KMS-11 (cell line): ENCODE measurements at regions not wholly inside any gene's neighbourhood (a gene's known extent, or its start where the extent isn't known, plus 50 kb on each side); places are given as distances from the start of the nearest gene placed in this dataset.

Source experiments
- H2AFZ ChIP-seq: fragments of 200-600 bp; sonication (generic); 2 replicates; pipeline ENCODE4 v1.6.1; 2016; ENCODE audit warnings: antibody characterized with exemption, mixed run types, low read depth
- H3K27ac ChIP-seq: fragments of 200-600 bp; sonication (generic); 2 replicates; pipeline ENCODE4 v1.6.1; 2016; ENCODE audit warnings: mild to moderate bottlenecking, mixed run types
- H3K27me3 ChIP-seq: fragments of 200-600 bp; sonication (generic); 2 replicates; pipeline ENCODE4 v1.6.1; 2017; ENCODE audit warnings: mild to moderate bottlenecking, low read depth, mixed run types, moderate library complexity; ENCODE audit not compliant: insufficient read depth
- H3K36me3 ChIP-seq: fragments of 200-600 bp; sonication (generic); 2 replicates; pipeline ENCODE4 v1.6.1; 2017; ENCODE audit warnings: mild to moderate bottlenecking, mixed run types; ENCODE audit not compliant: insufficient read depth
- H3K4me1 ChIP-seq: fragments of 200-600 bp; sonication (generic); 2 replicates; pipeline ENCODE4 v1.6.1; 2016; ENCODE audit warnings: mild to moderate bottlenecking, low read depth, mixed run types; ENCODE audit not compliant: poor library complexity, severe bottlenecking
- H3K4me2 ChIP-seq: fragments of 200-600 bp; sonication (generic); 2 replicates; pipeline ENCODE4 v1.7.0; 2016; ENCODE audit warnings: mild to moderate bottlenecking, mixed run types
- H3K4me3 ChIP-seq: fragments of 200-600 bp; sonication (generic); IDR thresholded peaks from 2 replicates; pipeline ENCODE4 v1.6.1; 2017; ENCODE audit warnings: low read depth, low read length, mixed read lengths; ENCODE audit not compliant: insufficient read depth
- H3K79me2 ChIP-seq: fragments of 200-600 bp; sonication (generic); 2 replicates; pipeline ENCODE4 v1.6.1; 2016; ENCODE audit warnings: low read depth, mixed run types; ENCODE audit not compliant: insufficient read depth
- H3K9ac ChIP-seq: fragments of 200-600 bp; sonication (generic); 2 replicates; pipeline ENCODE4 v1.6.1; 2016; ENCODE audit warnings: mild to moderate bottlenecking, mixed run types
- H4K20me1 ChIP-seq: fragments of 200-600 bp; sonication (generic); 2 replicates; pipeline ENCODE4 v1.6.1; 2016; ENCODE audit warnings: mild to moderate bottlenecking, mixed run types; ENCODE audit not compliant: insufficient read depth
- TF ChIP-seq, protein P1 (sequence below): fragments of 200-600 bp; sonication (generic); conservative IDR thresholded peaks from 2 replicates; pipeline ENCODE4 v1.6.1; 2017; ENCODE audit warnings: low read depth, mild to moderate bottlenecking, antibody characterized with exemption, low read length, moderate library complexity, mixed read lengths

DNA sequence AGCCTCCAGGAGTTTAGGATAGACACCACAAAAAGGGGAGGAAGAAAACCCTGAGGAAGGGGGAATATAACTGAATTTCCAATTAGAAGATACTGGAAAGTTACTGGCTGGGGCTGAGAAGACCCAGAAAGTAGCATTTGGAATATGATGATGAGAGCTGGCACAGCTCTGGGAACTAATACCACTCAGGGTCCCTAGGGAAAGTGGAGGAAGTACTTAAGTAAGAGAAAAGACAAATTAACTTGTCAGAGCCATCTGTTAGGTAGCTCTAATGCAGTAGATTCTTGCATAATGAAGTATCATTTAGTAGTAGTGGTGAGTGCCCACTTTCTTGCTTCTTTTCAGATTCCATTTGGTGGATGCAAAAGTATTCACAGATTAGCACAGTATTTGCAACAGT lies 90.8 kb upstream of the TSPAN5 start:
- H3K4me3 ChIP-seq = no peak overlapping the region
- no peaks in the 10 kb centered on the region for H3K36me3 ChIP-seq
- no peaks in the 10 kb centered on the region for H3K27me3 ChIP-seq
- TF ChIP-seq, protein P1, sequence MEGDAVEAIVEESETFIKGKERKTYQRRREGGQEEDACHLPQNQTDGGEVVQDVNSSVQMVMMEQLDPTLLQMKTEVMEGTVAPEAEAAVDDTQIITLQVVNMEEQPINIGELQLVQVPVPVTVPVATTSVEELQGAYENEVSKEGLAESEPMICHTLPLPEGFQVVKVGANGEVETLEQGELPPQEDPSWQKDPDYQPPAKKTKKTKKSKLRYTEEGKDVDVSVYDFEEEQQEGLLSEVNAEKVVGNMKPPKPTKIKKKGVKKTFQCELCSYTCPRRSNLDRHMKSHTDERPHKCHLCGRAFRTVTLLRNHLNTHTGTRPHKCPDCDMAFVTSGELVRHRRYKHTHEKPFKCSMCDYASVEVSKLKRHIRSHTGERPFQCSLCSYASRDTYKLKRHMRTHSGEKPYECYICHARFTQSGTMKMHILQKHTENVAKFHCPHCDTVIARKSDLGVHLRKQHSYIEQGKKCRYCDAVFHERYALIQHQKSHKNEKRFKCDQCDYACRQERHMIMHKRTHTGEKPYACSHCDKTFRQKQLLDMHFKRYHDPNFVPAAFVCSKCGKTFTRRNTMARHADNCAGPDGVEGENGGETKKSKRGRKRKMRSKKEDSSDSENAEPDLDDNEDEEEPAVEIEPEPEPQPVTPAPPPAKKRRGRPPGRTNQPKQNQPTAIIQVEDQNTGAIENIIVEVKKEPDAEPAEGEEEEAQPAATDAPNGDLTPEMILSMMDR = no peak
- H2AFZ ChIP-seq = no peak overlapping the region
- H3K4me1 ChIP-seq = no peaks in the 10 kb centered on the region
- H3K9ac ChIP-seq = no peak overlapping the region
- no peak overlapping the region for H3K4me2 ChIP-seq
- no peak overlapping the region for H3K27ac ChIP-seq
- H4K20me1 ChIP-seq = no peaks in the 10 kb centered on the region
- H3K79me2 ChIP-seq = no peaks in the 10 kb centered on the region

DNA sequence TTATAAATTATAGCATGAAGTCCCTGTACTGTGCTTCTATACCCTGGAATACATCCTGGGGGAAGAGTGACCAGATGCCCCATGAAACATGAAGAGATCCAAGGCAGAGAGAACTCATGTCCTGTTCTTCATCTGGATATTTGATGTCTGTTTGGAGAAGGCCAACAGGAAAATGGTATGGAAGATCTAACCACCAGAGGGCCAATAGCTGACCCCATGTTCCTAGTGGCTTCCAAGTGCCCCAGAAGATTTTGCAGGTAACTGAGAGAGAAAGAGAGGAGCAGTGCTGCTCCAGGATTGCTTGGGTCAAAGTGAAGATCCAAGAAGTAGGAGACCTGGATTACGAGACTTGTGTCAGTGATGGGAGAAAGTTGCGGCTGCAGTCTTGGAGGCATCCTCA lies 90.2 kb upstream of the TSPAN5 start:
- TF ChIP-seq, protein P1 = no peak
- Histone ChIP-seq H3K9ac (no peak overlapping the region), H4K20me1 (no peaks in the 10 kb centered on the region), H3K79me2 (no peaks in the 10 kb centered on the region), H3K4me1 (no peaks in the 10 kb centered on the region), H3K36me3 (no peaks in the 10 kb centered on the region), H3K4me3 (no peak overlapping the region), H2AFZ (no peak overlapping the region), H3K27ac (no peak overlapping the region), H3K27me3 (no peaks in the 10 kb centered on the region), H3K4me2 (no peak overlapping the region)

DNA sequence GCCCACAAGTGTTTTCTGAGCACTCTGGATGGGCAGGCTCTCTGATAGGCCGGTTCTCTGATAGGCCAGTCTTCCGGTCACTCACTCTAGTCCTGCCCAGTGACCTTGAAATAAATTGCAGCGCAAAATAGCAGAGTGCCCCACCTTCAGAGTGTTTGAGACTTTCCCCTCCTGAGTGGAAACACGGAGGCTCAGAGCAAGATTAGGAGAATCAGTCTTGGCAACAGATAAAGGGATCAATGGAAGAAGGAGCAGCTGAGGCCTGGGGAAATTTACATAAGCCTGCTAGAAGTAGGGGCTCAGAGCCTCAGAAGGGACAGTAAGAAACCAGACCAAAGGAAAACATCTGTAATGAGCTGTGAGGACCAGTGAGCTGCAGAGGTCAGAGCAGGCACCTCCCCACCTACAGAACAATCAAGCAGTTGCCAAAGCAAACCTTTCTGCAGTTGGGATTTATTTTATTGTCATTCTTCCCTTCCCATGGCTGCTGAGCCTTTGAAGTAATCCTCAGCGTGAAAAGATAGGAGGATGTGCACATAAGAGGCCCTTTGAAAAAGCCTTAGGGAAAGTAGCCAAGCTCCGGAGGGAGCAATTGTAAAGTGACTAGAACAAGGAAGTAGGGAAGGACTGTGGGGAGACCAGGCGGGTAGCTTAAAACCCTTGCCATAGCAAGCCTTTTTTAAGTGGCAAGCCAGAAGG lies 89.1 kb upstream of the TSPAN5 start:
- TF ChIP-seq, protein P1 = no peak
- no peaks in the 10 kb centered on the region for H3K27me3 ChIP-seq
- no peak overlapping the region for H3K4me3 ChIP-seq
- H3K4me1 ChIP-seq = no peaks in the 10 kb centered on the region
- H3K4me2 ChIP-seq = no peak overlapping the region
- no peak overlapping the region for H2AFZ ChIP-seq
- no peaks in the 10 kb centered on the region for H4K20me1 ChIP-seq
- no peaks in the 10 kb centered on the region for H3K36me3 ChIP-seq
- H3K27ac ChIP-seq = no peak overlapping the region
- H3K79me2 ChIP-seq = no peaks in the 10 kb centered on the region
- H3K9ac ChIP-seq = no peak overlapping the region

DNA sequence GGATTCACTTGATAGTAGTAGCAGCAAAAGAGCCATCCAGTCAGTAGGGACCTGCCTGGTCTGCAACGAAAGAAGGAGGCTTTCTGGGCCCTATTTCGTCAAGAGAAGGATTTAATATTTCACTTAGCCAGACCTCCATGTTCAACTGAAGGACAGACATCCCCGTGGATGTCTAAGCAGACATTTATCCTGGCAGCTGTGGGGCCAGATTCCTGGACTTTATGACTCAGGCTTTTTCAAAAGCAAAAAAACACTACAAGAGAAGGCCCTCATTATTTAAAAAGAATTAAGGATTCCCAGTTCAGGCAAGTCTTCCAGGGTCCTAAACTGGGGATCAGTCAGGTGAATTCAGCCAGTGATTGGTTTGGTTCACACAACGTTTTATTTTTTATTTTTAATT lies 88.5 kb upstream of the TSPAN5 start:
- Histone ChIP-seq H3K4me3 (no peak overlapping the region), H3K27me3 (no peaks in the 10 kb centered on the region), H3K4me2 (no peak overlapping the region), H4K20me1 (no peaks in the 10 kb centered on the region), H3K79me2 (no peaks in the 10 kb centered on the region), H3K27ac (no peak overlapping the region), H3K36me3 (no peaks in the 10 kb centered on the region), H3K4me1 (no peaks in the 10 kb centered on the region), H3K9ac (no peak overlapping the region), H2AFZ (no peak overlapping the region)
- TF ChIP-seq, protein P1 = no peak
